Peyer's patch (tissue), 4 donors: ENCODE measurements at regions not wholly inside any gene's neighbourhood (a gene's known extent, or its start where the extent isn't known, plus 50 kb on each side); places are given as distances from the start of the nearest gene placed in this dataset.

ENCODE experiments used
- CTCF ChIP-seq, 6 experiments: fragments of 450-650 bp in 4 of 6; fragments of 200-600 bp in 2 of 6; sonication (generic) in 1 of 6; IDR thresholded peaks; one replicate each; pipeline ENCODE4 v1.5.1; 2017 to 2019; ENCODE audit warnings: antibody characterized with exemption in 6 of 6, mild to moderate bottlenecking in 3 of 6, moderate library complexity in 1 of 6
- POLR2A ChIP-seq, 2 donors: fragments of 450-650 bp; IDR thresholded peaks; one replicate each; pipeline ENCODE4 v1.5.1; 2017; ENCODE audit warnings: antibody characterized with exemption in 2 of 2, mild to moderate bottlenecking in 2 of 2, moderate library complexity in 2 of 2

- TF ChIP-seq CTCF (IDR thresholded peaks at IDR 0.05) (no peak), POLR2A (IDR thresholded peaks at IDR 0.05) (no peak)
Measured at GRCh38 chr7:115618676-115619075, 411.9 kb downstream of the TFEC start.
